ENCODE measurements at regions not wholly inside any gene's neighbourhood (a gene's known extent, or its start where the extent isn't known, plus 50 kb on each side); places are given as distances from the start of the nearest gene placed in this dataset.
A peak's percentile ranks its signal among the peaks of the same experiment; 100 is the strongest.
"Not testable (repeated sequence)": the region's sequence is repeated elsewhere in the genome, so short reads cannot be mapped to it uniquely, and the experiment has no call there.

GRCh38 chr14:81765651-81766275 lies 232.1 kb upstream of the SEL1L start:
- DNase-seq, result no peak

GRCh38 chr14:81766321-81766915 lies 232.8 kb upstream of the SEL1L start:
- no peak for DNase-seq

- no peak for DNase-seq
These were observed 233.8 kb upstream of the SEL1L start for GRCh38 chr14:81767266-81767995.

- no peak for DNase-seq
These were observed 238.1 kb upstream of the SEL1L start for GRCh38 chr14:81771651-81772275.

- DNase-seq, result no peak
These were observed 238.7 kb upstream of the SEL1L start for GRCh38 chr14:81772381-81772780.

- no peak for DNase-seq
These were observed 242.9 kb upstream of the SEL1L start for GRCh38 chr14:81776531-81776930.

- not testable (repeated sequence) for DNase-seq
These were observed 248.1 kb upstream of the SEL1L start for GRCh38 chr14:81781798-81782197.

- peak in 1 of 14 donors; percentile 2 for DNase-seq
These were observed 250.4 kb upstream of the SEL1L start for GRCh38 chr14:81784084-81784483.

- DNase-seq, result no peak
These were observed 263.7 kb upstream of the SEL1L start for GRCh38 chr14:81797315-81797714.

- no peak for DNase-seq
These were observed 268.3 kb upstream of the SEL1L start for GRCh38 chr14:81801921-81802320.

GRCh38 chr14:81802341-81802740 lies 268.7 kb upstream of the SEL1L start:
- DNase-seq, result no peak

GRCh38 chr14:81805785-81806184 lies 272.1 kb upstream of the SEL1L start:
- no peak for DNase-seq

GRCh38 chr14:81811705-81812269 lies 278.1 kb upstream of the SEL1L start:
- no peak for DNase-seq

GRCh38 chr14:81818271-81818670 lies 284.6 kb upstream of the SEL1L start:
- no peak for DNase-seq

- DNase-seq, result no peak
These were observed 285.7 kb upstream of the SEL1L start for GRCh38 chr14:81819344-81819743.

- no peak for DNase-seq
These were observed 286.3 kb upstream of the SEL1L start for GRCh38 chr14:81819910-81820309.

- DNase-seq, result no peak
These were observed 292.4 kb upstream of the SEL1L start for GRCh38 chr14:81826081-81826480.

- no peak for DNase-seq
These were observed 295.8 kb upstream of the SEL1L start for GRCh38 chr14:81829447-81829846.

GRCh38 chr14:81831128-81831820 lies 297.6 kb upstream of the SEL1L start:
- peak in 1 of 14 donors; percentile 2 for DNase-seq

GRCh38 chr14:81834308-81834707 lies 300.7 kb upstream of the SEL1L start:
- DNase-seq, result no peak

GRCh38 chr14:81837304-81837703 lies 303.7 kb upstream of the SEL1L start:
- no peak for DNase-seq

- no peak for DNase-seq
These were observed 305.4 kb upstream of the SEL1L start for GRCh38 chr14:81839056-81839455.
